ENCODE measurements at regions not wholly inside any gene's neighbourhood (a gene's known extent, or its start where the extent isn't known, plus 50 kb on each side); places are given as distances from the start of the nearest gene placed in this dataset.
"Not testable (repeated sequence)": the region's sequence is repeated elsewhere in the genome, so short reads cannot be mapped to it uniquely, and the experiment has no call there.

GRCh38 chr6:105714846-105715245, 312.0 kb upstream of the PREP start:
- Mint-ChIP-seq H3K4me1 (ENCODE audit: low read depth) (no peaks in the 10 kb centered on the region), H3K9me3 (peaks cover 8 to 14% of the 10 kb centered on the region in 2 donors), H3K27ac (no peak overlapping the region), H3K27me3 (ENCODE audit: low read depth) (peaks cover 18% of the 10 kb centered on the region), H3K36me3 (ENCODE audit: insufficient read depth in 2 of 2) (peaks cover 11 to 15% of the 10 kb centered on the region in 2 donors), H3K4me3 (no peak overlapping the region)
- ATAC-seq (replicated peaks in 1 of 2) = no peak
- DNase-seq = no peak

- H3K27me3 Mint-ChIP-seq (ENCODE audit: low read depth) = peaks cover 18% of the 10 kb centered on the region
Measured at GRCh38 chr6:105713474-105714118, 310.7 kb upstream of the PREP start.

DNA sequence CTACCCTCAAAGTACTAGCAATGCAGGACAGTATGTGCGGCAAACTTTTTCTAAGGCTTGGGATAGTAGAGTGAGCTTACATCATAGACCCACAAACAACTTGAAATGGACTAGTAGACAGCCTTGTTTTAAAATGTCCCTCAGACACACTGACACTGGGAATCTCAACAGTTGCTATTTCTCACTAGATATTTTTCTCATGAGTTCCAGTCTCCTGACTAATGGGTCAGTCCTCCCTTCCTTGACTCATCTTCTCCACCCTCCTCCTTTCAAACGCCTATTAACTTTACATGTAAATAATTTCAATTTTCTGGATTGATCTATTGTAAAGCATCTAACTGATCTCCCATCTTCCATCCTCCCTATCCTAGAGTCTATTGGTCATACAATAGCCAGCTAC, 308.3 kb upstream of the PREP start:
- Mint-ChIP-seq H3K27me3 (ENCODE audit: low read depth) (peaks cover 18% of the 10 kb centered on the region), H3K27ac (no peak overlapping the region), H3K4me3 (no peak overlapping the region), H3K9me3 (peaks cover 8 to 14% of the 10 kb centered on the region in 2 donors), H3K4me1 (ENCODE audit: low read depth) (no peaks in the 10 kb centered on the region), H3K36me3 (ENCODE audit: insufficient read depth in 2 of 2) (peaks cover 11 to 15% of the 10 kb centered on the region in 2 donors)
- ATAC-seq (replicated peaks in 1 of 2) = no peak
- no peak for DNase-seq

More at GRCh38 chr6:105713474-105714118, 310.7 kb upstream of the PREP start:
- no peaks in the 10 kb centered on the region for H3K4me1 Mint-ChIP-seq (ENCODE audit: low read depth)
- H3K27ac Mint-ChIP-seq = peak overlapping the region; percentile 89
- H3K9me3 Mint-ChIP-seq = peaks cover 8 to 14% of the 10 kb centered on the region in 2 donors
- ATAC-seq (replicated peaks in 1 of 2) = no peak
- no peak overlapping the region for H3K4me3 Mint-ChIP-seq
- DNase-seq = no peak
- peaks cover 11 to 15% of the 10 kb centered on the region in 2 donors for H3K36me3 Mint-ChIP-seq (ENCODE audit: insufficient read depth in 2 of 2)

DNA sequence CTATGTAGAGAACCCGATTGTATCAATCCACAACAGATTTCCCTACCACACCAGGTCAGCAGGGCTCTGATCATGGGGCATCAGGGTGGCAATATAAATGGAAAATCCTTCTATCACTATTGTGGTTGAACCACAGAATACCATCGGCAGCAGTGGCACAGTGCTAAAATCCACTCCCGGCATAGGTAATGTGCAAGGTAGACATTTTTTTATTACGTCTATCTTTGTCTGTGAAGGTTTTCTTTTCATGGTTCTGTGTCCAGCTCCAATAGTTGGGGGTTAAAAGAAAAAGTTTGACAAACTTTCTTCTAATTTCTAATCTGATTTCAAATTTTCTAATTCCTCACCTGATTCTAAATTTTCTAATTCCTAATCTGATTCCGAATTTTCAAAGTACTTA, 302.7 kb upstream of the PREP start:
- Mint-ChIP-seq H3K4me3 (no peak overlapping the region), H3K36me3 (ENCODE audit: insufficient read depth in 2 of 2) (no peaks in the 10 kb centered on the region), H3K27ac (no peak overlapping the region), H3K4me1 (ENCODE audit: low read depth) (no peaks in the 10 kb centered on the region), H3K27me3 (ENCODE audit: low read depth) (no peaks in the 10 kb centered on the region), H3K9me3 (peaks cover 0 to 6% of the 10 kb centered on the region in 2 donors)
- DNase-seq = no peak
- no peak for ATAC-seq (replicated peaks in 1 of 2)

GRCh38 chr6:105695461-105695860, 292.6 kb upstream of the PREP start:
- Mint-ChIP-seq H3K27ac (peak overlapping the region; percentile 2), H3K36me3 (ENCODE audit: insufficient read depth in 2 of 2) (no peaks in the 10 kb centered on the region), H3K4me1 (ENCODE audit: low read depth) (no peaks in the 10 kb centered on the region), H3K9me3 (peaks cover 0 to 2% of the 10 kb centered on the region in 2 donors), H3K27me3 (ENCODE audit: low read depth) (peaks cover 35% of the 10 kb centered on the region), H3K4me3 (no peak overlapping the region)
- ATAC-seq (replicated peaks in 1 of 2) (no peak), DNase-seq (no peak)

GRCh38 chr6:105692613-105693215, 289.8 kb upstream of the PREP start:
- Mint-ChIP-seq H3K27me3 (ENCODE audit: low read depth) (peaks cover 29% of the 10 kb centered on the region), H3K9me3 (peaks cover 3 to 8% of the 10 kb centered on the region in 2 donors), H3K36me3 (ENCODE audit: insufficient read depth in 2 of 2) (peaks cover 5 to 12% of the 10 kb centered on the region in 2 donors), H3K4me3 (no peak overlapping the region), H3K4me1 (ENCODE audit: low read depth) (no peaks in the 10 kb centered on the region), H3K27ac (no peak overlapping the region)
- no peak for DNase-seq
- ATAC-seq (replicated peaks in 1 of 2) = no peak

DNA sequence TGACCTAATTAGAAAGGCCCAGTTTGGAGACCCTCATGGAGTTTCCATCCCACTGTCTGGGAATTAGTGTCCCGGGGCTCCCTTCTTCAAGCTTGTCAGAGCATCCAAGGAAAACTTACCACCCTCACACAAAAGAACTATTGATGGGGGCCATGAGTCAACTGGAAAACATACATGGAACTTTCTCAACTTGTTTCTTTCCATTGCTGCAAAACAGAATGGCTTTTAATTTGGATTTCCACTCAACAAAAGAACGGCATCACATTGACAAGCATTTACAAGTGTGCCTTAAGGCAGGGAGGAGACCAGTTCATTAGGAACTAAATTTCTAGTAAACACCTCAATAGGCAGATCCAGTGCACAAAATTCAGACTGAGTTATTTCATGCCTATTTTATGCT, 289.1 kb upstream of the PREP start:
- ATAC-seq (replicated peaks in 1 of 2) (no peak), DNase-seq (no peak)
- Mint-ChIP-seq H3K4me3 (no peak overlapping the region), H3K36me3 (ENCODE audit: insufficient read depth in 2 of 2) (peaks cover 12 to 18% of the 10 kb centered on the region in 2 donors), H3K27ac (no peak overlapping the region), H3K27me3 (ENCODE audit: low read depth) (peaks cover 36% of the 10 kb centered on the region), H3K9me3 (peaks cover 8 to 11% of the 10 kb centered on the region in 2 donors), H3K4me1 (ENCODE audit: low read depth) (no peaks in the 10 kb centered on the region)

- Mint-ChIP-seq H3K4me3 (no peak overlapping the region), H3K27ac (peak overlapping the region; percentile 1), H3K9me3 (peaks cover 8 to 14% of the 10 kb centered on the region in 2 donors), H3K36me3 (ENCODE audit: insufficient read depth in 2 of 2) (peaks cover 14 to 23% of the 10 kb centered on the region in 2 donors), H3K27me3 (ENCODE audit: low read depth) (peaks cover 36% of the 10 kb centered on the region), H3K4me1 (ENCODE audit: low read depth) (no peaks in the 10 kb centered on the region)
- no peak for DNase-seq
- no peak for ATAC-seq (replicated peaks in 1 of 2)
Measured at GRCh38 chr6:105691081-105691480, 288.2 kb upstream of the PREP start.

GRCh38 chr6:105688573-105688972, 285.7 kb upstream of the PREP start:
- DNase-seq (no peak), ATAC-seq (replicated peaks in 1 of 2) (no peak)
- Mint-ChIP-seq H3K27me3 (ENCODE audit: low read depth) (peaks cover 36% of the 10 kb centered on the region), H3K9me3 (peaks cover 11 to 21% of the 10 kb centered on the region in 2 donors), H3K36me3 (ENCODE audit: insufficient read depth in 2 of 2) (peaks cover 14 to 26% of the 10 kb centered on the region in 2 donors), H3K4me3 (no peak overlapping the region), H3K4me1 (ENCODE audit: low read depth) (no peaks in the 10 kb centered on the region), H3K27ac (no peak overlapping the region)

- peaks cover 15 to 26% of the 10 kb centered on the region in 2 donors for H3K36me3 Mint-ChIP-seq (ENCODE audit: insufficient read depth in 2 of 2)
- DNase-seq; H3K4me1 Mint-ChIP-seq (ENCODE audit: low read depth); H3K4me3 Mint-ChIP-seq; H3K27ac Mint-ChIP-seq; ATAC-seq (replicated peaks in 1 of 2): not testable (repeated sequence)
- peaks cover 12 to 23% of the 10 kb centered on the region in 2 donors for H3K9me3 Mint-ChIP-seq
- H3K27me3 Mint-ChIP-seq (ENCODE audit: low read depth) = peaks cover 25% of the 10 kb centered on the region
Measured at GRCh38 chr6:105686793-105687192, 283.9 kb upstream of the PREP start.

GRCh38 chr6:105681061-105681460, 278.2 kb upstream of the PREP start:
- H3K4me1 Mint-ChIP-seq (ENCODE audit: low read depth) = no peaks in the 10 kb centered on the region
- H3K9me3 Mint-ChIP-seq = peaks cover 6 to 14% of the 10 kb centered on the region in 2 donors
- no peak overlapping the region for H3K27ac Mint-ChIP-seq
- ATAC-seq (replicated peaks in 1 of 2) = no peak
- H3K27me3 Mint-ChIP-seq (ENCODE audit: low read depth) = no peaks in the 10 kb centered on the region
- H3K36me3 Mint-ChIP-seq (ENCODE audit: insufficient read depth in 2 of 2) = peaks cover 5 to 12% of the 10 kb centered on the region in 2 donors
- H3K4me3 Mint-ChIP-seq = no peak overlapping the region
- DNase-seq = no peak

- Mint-ChIP-seq H3K4me3 (no peak overlapping the region), H3K27ac (no peak overlapping the region), H3K36me3 (ENCODE audit: insufficient read depth in 2 of 2) (peaks cover 5 to 12% of the 10 kb centered on the region in 2 donors), H3K9me3 (peaks cover 6 to 12% of the 10 kb centered on the region in 2 donors), H3K27me3 (ENCODE audit: low read depth) (no peaks in the 10 kb centered on the region), H3K4me1 (ENCODE audit: low read depth) (no peaks in the 10 kb centered on the region)
- ATAC-seq (replicated peaks in 1 of 2) (no peak), DNase-seq (no peak)
Measured at GRCh38 chr6:105680131-105680530, 277.2 kb upstream of the PREP start.

- peaks cover 4% of the 10 kb centered on the region for H3K27me3 Mint-ChIP-seq (ENCODE audit: low read depth)
- no peak for ATAC-seq (replicated peaks in 1 of 2)
- DNase-seq = no peak
- peaks cover 4 to 8% of the 10 kb centered on the region in 2 donors for H3K9me3 Mint-ChIP-seq
- H3K36me3 Mint-ChIP-seq (ENCODE audit: insufficient read depth in 2 of 2) = peaks cover 2 to 12% of the 10 kb centered on the region in 2 donors
- H3K4me3 Mint-ChIP-seq = no peak overlapping the region
- H3K27ac Mint-ChIP-seq = no peak overlapping the region
- H3K4me1 Mint-ChIP-seq (ENCODE audit: low read depth) = no peaks in the 10 kb centered on the region
Measured at GRCh38 chr6:105678516-105678915, 275.6 kb upstream of the PREP start.

All from activated T-cell treated with anti-CD3 and anti-CD28 coated beads, Interleukin-2, amount 50 U/mL, for 72 hours (primary cell).